OCI-LY3 (cell line): ENCODE measurements at regions not wholly inside any gene's neighbourhood (a gene's known extent, or its start where the extent isn't known, plus 50 kb on each side); places are given as distances from the start of the nearest gene placed in this dataset.

ENCODE experiments used
- CTCF ChIP-seq: fragments of 200-600, 300-600 bp; sonication (generic); IDR thresholded peaks from 2 replicates; pipeline ENCODE4 v1.5.1; 2014; ENCODE audit warnings: antibody characterized with exemption, low read length, low read depth
- EZH2phosphoT487 ChIP-seq: fragments of 200-600 bp; shearing (Covaris generic); IDR thresholded peaks from 2 replicates; pipeline ENCODE4 v1.6.1; 2018; ENCODE audit warnings: antibody characterized with exemption, mixed run types, low read depth

DNA sequence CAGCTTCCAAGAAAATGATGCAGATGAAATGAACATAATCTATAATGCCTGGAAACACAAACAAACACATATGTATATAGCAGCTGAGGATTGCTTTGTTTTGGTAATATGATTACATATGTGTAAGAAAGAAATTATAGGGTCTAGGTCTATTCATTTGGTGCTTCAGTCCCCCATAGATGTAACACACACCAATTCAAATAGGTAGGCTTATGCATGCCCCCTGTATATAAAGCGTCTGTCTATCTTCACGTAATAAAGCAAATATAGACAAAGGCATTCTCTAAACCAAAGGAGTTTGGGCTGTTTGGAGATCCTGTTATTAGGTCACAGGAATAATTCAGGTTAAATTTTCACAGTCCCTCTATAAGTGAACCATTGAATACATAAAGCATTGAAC is 270.4 kb upstream of the SGK1 start:
- no peak for TF ChIP-seq CTCF
- no peak for TF ChIP-seq EZH2phosphoT487
